GM19328 (cell line): ENCODE measurements at regions not wholly inside any gene's neighbourhood (a gene's known extent, or its start where the extent isn't known, plus 50 kb on each side); places are given as distances from the start of the nearest gene placed in this dataset.
"Not testable (repeated sequence)": the region's sequence is repeated elsewhere in the genome, so short reads cannot be mapped to it uniquely, and the experiment has no call there.

Source experiments
- ATAC-seq: cut with Tn5 transposase; IDR thresholded peaks from one replicate; pipeline ENCODE4 v1.9.1; 2021; ENCODE audit warnings: mild to moderate bottlenecking, moderate library complexity; ENCODE audit not compliant: unreplicated experiment

DNA sequence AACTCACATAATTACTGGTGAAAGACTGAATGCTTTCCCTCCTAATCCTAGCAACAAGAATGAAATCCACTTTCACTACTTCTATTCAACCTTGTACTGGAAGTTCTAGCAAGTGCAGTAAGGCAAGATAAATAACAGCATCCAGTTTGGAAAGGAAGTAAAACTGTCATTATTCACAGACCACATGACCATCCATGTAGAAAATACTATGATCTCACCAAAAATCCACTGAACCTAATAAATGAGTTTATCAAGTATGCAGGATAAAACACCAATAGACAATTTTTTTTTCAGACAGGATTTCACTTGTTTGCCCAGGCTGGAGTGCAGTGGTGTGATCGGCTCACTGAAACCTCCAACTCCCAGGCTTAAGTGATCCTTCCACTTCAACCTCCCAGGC is 117.7 kb downstream of the TMEM167A start:
- ATAC-seq, result no peak

DNA sequence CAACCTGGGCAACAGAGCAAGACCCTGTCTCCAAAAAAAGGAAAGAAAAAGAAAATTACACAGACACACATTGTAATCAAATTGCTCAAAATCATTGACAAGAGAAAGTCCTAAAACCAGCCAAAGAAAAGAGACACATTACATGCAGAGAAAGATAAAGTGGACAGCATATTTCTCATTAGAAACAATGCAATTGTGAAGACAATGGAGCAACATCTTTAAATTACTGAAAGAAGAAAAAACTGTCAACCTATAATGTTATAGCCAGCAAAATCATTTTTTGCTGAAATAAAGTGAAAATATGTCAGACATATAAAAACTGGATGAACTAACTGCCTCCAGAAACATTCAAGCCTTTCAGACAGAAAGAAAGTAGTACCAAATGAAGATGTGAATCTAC is 120.6 kb downstream of the TMEM167A start:
- ATAC-seq, result no peak

DNA sequence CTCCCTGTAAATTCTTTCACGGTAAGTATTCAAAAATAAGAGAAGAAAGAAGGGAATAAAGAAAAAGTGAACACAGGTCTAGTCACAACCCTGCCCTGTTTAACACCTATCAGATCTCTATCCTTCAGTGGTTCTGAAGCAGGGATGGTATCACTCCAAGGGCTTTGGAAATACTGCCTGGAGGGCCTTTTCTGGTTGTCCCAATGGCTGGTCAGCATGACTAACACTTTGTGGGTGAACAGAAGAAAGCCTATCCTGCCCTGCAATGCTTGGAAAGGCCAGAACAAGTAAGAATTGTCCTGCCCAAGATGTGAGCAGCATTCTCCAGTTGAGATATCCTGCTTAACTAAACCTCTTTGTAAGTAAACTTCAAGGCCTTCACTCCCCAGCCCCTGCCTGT is 124.9 kb downstream of the TMEM167A start:
- no peak for ATAC-seq

GRCh38 chr5:82944267-82944666 is 132.9 kb downstream of the TMEM167A start:
- not testable (repeated sequence) for ATAC-seq

DNA sequence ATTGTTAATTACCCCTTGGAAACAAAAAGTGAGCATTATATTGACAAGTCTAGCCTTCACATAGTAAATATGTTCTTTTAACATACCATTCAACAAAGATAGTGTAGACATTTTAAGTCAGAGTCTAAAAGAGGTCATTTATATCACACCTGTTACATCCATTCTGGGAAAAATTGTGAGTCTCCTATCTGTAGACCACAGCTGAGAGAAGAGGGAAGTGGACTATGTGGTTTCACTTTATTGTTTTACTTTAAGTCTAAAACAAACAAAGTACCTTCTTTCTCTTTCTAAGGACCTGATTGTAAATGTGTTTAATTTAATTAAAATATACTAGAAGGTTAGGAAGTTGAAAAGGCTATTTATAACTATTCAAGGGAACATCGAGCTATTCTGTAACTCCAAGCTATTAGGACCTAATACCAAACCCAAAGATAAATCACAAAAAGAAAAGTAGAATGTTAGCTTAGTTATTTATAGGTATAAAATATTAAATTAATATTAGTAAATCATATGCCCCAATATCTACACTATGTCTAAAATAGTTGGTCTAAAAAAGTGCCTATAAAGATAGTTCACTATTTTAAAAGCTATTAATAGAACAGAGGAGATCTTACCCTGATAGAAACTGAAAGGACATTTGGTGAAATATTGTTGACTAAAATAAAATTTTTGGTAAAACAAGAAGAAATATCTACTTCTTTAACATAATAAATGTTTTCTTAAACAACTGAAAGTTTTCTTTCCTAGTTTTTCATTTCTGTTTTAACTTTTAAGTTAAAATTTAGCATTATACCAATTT is 134.9 kb downstream of the TMEM167A start:
- ATAC-seq, result no peak

- no peak for ATAC-seq
These were observed 138.1 kb downstream of the TMEM167A start for GRCh38 chr5:82938901-82939725.

GRCh38 chr5:82932473-82933220 is 144.5 kb downstream of the TMEM167A start:
- not testable (repeated sequence) for ATAC-seq

DNA sequence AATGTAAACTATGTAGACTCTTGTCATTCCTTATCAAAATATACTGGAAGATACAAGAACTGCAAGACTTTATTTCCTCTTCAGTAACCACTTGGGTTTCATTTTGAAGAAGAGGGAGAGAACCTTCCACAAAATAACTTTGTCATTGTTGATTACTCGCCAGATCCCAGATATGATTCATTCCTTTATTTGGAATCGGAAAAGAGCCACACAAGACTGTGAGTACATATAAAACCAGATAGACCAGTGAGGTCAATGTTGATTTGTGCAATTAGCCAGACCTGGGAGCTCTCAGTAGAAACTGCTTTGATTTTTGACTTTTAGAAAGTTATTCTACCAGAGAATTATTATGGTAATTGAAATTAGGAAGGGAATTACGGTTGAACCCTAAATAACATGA is 146.1 kb downstream of the TMEM167A start:
- ATAC-seq, result no peak

GRCh38 chr5:82925061-82925411 is 152.2 kb downstream of the TMEM167A start:
- no peak for ATAC-seq

DNA sequence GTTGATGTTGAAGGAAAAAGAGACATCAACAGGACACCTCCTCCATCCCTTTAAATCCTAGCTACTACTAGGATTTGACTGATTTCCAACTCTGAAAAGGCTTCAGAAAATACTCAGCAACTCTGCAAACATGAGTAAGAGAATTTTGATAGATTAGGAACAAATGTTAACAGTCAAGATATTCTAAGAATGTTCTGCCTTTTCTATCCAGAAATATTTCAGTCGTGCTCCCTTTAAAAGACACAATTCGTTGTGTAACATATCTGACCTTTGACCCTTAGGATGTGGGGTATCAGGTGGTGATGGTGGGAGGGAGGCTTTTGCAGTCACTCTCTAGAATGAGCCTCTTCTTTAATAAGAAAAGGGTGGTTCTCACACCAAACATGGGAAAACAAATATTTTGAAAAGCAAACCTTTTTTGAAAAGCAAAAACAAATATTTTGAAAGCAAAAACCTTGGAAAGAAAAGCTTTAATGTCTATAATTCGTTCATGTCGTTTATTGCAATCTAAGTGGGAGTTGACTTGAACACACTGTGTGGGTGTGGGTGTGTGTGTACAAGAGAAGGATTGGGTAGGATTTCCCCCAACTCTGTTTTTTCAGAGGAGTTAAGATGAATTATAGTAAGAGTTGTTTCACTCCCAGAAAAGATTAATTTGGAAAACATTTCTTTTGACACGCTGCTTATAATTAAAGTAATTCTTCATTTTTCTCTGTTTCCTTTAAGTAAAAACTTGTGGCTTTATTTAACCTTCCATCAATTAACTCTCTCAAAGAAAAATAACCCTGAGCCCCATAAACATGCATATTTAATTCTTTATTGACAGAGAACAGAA is 152.8 kb downstream of the TMEM167A start:
- ATAC-seq, result no peak

GRCh38 chr5:82922086-82922734 is 155.0 kb downstream of the TMEM167A start:
- ATAC-seq, result no peak

DNA sequence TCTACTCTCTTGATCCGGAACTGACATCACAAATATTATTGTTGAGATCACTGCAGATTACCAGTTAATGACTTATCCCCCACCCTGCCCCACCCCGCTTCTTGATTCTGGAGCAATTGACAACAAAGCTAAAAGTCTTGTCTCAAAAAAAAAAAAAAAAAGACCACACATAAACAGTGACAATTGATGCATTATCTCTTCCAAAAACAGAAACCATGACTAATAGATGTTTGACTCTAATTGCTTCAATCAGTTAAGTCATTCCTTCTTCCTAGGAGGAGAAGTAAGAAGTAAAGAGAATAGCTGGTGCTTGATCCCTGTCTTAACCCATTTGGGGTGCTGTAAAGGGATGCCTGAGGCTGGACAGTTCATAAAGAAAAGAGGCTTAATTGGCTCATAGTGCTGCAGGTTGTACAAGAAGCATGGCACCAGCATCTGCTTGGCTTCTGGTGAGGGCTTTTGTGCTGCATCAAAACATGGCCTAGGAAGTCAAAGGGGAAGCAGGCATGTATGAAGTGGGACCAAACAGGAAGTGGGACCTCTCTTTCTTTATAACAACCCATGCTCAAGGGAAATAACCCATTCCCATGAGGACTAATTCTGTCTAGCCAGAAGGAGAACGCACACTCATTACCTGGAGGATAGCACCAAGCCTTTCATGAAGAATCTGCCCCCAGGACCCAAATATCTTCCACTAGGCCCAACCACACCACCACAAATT is 158.7 kb downstream of the TMEM167A start:
- no peak for ATAC-seq

GRCh38 chr5:82917584-82917983 is 159.6 kb downstream of the TMEM167A start:
- ATAC-seq, result no peak

GRCh38 chr5:82913971-82914370 is 163.2 kb downstream of the TMEM167A start:
- no peak for ATAC-seq

DNA sequence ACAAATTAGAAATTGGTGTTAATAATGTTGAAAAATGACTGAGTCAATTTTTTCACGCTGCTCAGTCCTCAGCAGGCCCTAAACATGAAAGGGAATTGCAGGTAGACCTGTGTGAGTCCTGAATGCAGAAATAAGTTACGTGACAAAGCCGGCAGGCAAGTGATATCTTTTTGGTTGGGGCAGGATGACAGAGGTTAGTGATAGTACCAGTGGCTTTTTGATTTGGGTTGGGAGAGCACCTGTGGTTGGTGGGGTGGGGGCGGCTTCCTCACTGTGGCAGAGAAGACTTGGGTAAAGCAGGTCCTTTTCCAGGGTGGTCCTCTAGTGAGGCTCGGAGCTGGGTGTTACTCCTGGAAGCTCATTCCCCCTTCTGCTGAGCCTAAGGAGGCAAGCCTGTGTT is 164.7 kb downstream of the TMEM167A start:
- no peak for ATAC-seq

DNA sequence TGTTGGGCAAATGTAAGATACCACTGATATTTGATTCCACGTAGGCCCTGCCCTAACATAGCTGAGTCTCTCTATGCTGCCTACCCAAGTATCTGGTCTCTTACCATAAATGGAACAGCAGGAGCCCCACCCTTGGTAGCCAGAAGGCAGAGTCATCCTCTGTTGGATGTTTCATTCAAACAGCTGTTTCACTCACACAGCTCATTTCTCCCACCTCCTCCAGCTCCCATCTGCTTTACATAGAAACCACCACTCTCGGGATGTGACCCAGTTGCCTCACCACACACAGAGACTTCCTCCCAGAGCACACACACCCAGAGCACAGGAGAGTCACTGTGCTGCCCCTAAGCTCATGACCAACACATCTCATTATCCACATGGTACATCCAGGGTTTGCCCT is 165.3 kb downstream of the TMEM167A start:
- no peak for ATAC-seq

GRCh38 chr5:82910905-82911304 is 166.3 kb downstream of the TMEM167A start:
- no peak for ATAC-seq

DNA sequence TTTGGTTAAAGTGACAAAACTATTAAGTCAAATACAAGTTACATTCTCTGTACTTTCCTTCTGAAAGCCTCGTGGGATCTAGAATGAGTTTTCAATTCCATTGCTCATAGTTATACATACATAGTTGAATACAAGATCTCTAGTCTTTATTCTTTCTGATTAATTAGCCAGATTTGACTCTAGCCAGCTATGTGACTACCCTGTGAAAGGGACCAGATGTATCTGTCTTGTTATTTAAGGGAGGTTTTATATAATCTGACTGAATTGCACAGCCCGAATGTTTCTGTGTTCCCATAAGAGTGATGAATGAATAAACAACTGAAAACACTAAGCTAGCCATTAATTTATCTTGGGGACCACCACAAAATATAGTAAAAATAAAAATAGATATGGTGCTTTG is 166.7 kb downstream of the TMEM167A start:
- ATAC-seq, result no peak

DNA sequence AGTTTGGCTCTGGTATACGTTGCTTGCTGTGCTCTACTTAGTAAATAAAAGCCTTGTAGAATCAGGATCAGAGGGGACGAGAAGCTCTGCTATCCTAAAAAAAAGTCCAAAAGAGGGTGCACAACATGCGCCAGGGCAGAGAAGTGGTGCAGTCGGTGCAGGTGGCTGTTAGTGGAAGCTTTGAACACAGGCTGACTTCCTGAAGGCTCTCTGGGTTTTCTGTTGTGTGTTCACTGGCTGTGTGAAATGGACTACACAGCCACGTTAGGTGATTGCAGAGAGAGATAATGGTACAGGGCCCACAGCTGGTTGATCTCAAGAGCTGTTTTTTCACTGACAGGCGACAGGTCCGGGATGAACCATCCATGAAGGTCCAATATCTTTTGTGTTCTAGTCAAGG is 167.4 kb downstream of the TMEM167A start:
- no peak for ATAC-seq

DNA sequence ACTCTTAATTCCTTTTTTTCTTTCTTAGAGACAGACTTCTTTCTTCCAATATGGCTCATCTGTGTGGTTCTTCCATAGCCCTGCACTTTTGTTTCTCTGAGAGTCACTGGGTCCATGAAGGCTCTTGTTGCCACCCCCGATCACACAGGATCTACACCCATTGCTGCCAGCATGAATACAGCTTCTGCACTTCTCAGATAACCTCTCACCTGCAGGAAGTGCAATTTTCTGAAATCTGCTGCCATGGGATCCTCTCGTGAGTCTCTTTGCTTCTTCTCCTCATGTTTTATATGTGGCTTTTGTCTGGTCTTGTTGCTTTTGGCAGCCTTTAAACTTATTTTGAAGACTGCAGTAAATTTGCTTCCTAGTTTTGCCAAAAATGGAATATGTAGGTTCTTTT is 171.2 kb downstream of the TMEM167A start:
- no peak for ATAC-seq
